ENCODE measurements at regions not wholly inside any gene's neighbourhood (a gene's known extent, or its start where the extent isn't known, plus 50 kb on each side); places are given as distances from the start of the nearest gene placed in this dataset.
"Not testable (repeated sequence)": the region's sequence is repeated elsewhere in the genome, so short reads cannot be mapped to it uniquely, and the experiment has no call there.

GRCh38 chr13:80074811-80075210 lies 266.1 kb downstream of the SPRY2 start:
- no peak for DNase-seq (ENCODE audit: low read depth in 2 of 2)

- no peak for DNase-seq (ENCODE audit: low read depth in 2 of 2)
Observed at GRCh38 chr13:80074143-80074752, 266.7 kb downstream of the SPRY2 start.

- no peak for DNase-seq (ENCODE audit: low read depth in 2 of 2)
Observed at GRCh38 chr13:80072231-80072630, 268.7 kb downstream of the SPRY2 start.

- no peak for DNase-seq (ENCODE audit: low read depth in 2 of 2)
Observed at GRCh38 chr13:80070024-80070703, 270.8 kb downstream of the SPRY2 start.

- no peak for DNase-seq (ENCODE audit: low read depth in 2 of 2)
Observed at GRCh38 chr13:80069374-80069773, 271.6 kb downstream of the SPRY2 start.

GRCh38 chr13:80065996-80066395 lies 274.9 kb downstream of the SPRY2 start:
- DNase-seq (ENCODE audit: low read depth in 2 of 2) = no peak

GRCh38 chr13:80062416-80062815 lies 278.5 kb downstream of the SPRY2 start:
- DNase-seq (ENCODE audit: low read depth in 2 of 2) = not testable (repeated sequence)

- no peak for DNase-seq (ENCODE audit: low read depth in 2 of 2)
Observed at GRCh38 chr13:80059789-80060188, 281.1 kb downstream of the SPRY2 start.

- DNase-seq (ENCODE audit: low read depth in 2 of 2) = no peak
Observed at GRCh38 chr13:80058626-80059025, 282.3 kb downstream of the SPRY2 start.

GRCh38 chr13:80055847-80056246 lies 285.1 kb downstream of the SPRY2 start:
- no peak for DNase-seq (ENCODE audit: low read depth in 2 of 2)

- DNase-seq (ENCODE audit: low read depth in 2 of 2) = no peak
Observed at GRCh38 chr13:80054806-80055205, 286.1 kb downstream of the SPRY2 start.

- DNase-seq (ENCODE audit: low read depth in 2 of 2) = no peak
Observed at GRCh38 chr13:80052286-80052685, 288.6 kb downstream of the SPRY2 start.

- no peak for DNase-seq (ENCODE audit: low read depth in 2 of 2)
Observed at GRCh38 chr13:80050252-80050651, 290.7 kb downstream of the SPRY2 start.

- peak; percentile 21 to 27 for DNase-seq (ENCODE audit: low read depth in 2 of 2)
Observed at GRCh38 chr13:80048802-80049201, 292.1 kb downstream of the SPRY2 start.

GRCh38 chr13:80048030-80048429 lies 292.9 kb downstream of the SPRY2 start:
- DNase-seq (ENCODE audit: low read depth in 2 of 2) = no peak

- no peak for DNase-seq (ENCODE audit: low read depth in 2 of 2)
Observed at GRCh38 chr13:80047406-80047805, 293.5 kb downstream of the SPRY2 start.

GRCh38 chr13:80040981-80041317 lies 300.0 kb downstream of the SPRY2 start:
- DNase-seq (ENCODE audit: low read depth in 2 of 2) = no peak

- no peak for DNase-seq (ENCODE audit: low read depth in 2 of 2)
Observed at GRCh38 chr13:80040196-80040980, 300.5 kb downstream of the SPRY2 start.

GRCh38 chr13:80039000-80039399 lies 301.9 kb downstream of the SPRY2 start:
- no peak for DNase-seq (ENCODE audit: low read depth in 2 of 2)

GRCh38 chr13:80038371-80038770 lies 302.6 kb downstream of the SPRY2 start:
- no peak for DNase-seq (ENCODE audit: low read depth in 2 of 2)

GRCh38 chr13:80037505-80037888 lies 303.4 kb downstream of the SPRY2 start:
- no peak for DNase-seq (ENCODE audit: low read depth in 2 of 2)

GRCh38 chr13:80036845-80037504 lies 304.0 kb downstream of the SPRY2 start:
- no peak for DNase-seq (ENCODE audit: low read depth in 2 of 2)

GRCh38 chr13:80035096-80035495 lies 305.8 kb downstream of the SPRY2 start:
- DNase-seq (ENCODE audit: low read depth in 2 of 2) = no peak

Measured in stimulated activated CD4-positive, alpha-beta T cell treated with anti-CD3 and anti-CD28 coated beads, Interleukin-1b, Interleukin-23, amount 100 ng/mL, for 4 hours (primary cell).